Sigmoid colon (tissue), 6 donors: ENCODE measurements at regions not wholly inside any gene's neighbourhood (a gene's known extent, or its start where the extent isn't known, plus 50 kb on each side); places are given as distances from the start of the nearest gene placed in this dataset.

Experiments
- DNase-seq: peaks from one replicate; pipeline ENCODE4 v3.0.0-alpha.2; 2019
- H3K27ac ChIP-seq, 4 donors: fragments of 200-600 bp; sonication (generic); one replicate each; pipeline ENCODE4 v1.5.1; 2016 to 2019; ENCODE audit warnings: mild to moderate bottlenecking in 1 of 4
- H3K27me3 ChIP-seq, 3 donors: fragments of 200-600 bp; sonication (generic); one replicate each; pipeline ENCODE4 v1.5.1; 2019; ENCODE audit warnings: mild to moderate bottlenecking in 1 of 3
- H3K36me3 ChIP-seq, 4 donors: fragments of 200-600 bp; sonication (generic); one replicate each; pipeline ENCODE4 v1.5.1; 2016 to 2019
- H3K4me1 ChIP-seq, 4 donors: fragments of 200-600 bp; sonication (generic); one replicate each; pipeline ENCODE4 v1.5.1; 2017 to 2019
- H3K4me3 ChIP-seq, 4 donors: fragments of 200-600 bp; sonication (generic); one replicate each; pipeline ENCODE4 v1.5.1; 2017 to 2019; ENCODE audit warnings: mild to moderate bottlenecking in 2 of 4, moderate library complexity in 1 of 4
- H3K9me3 ChIP-seq, 4 donors: fragments of 200-600 bp in 3 of 4; sonication (generic) in 3 of 4; one replicate each; pipeline versions ENCODE4 v1.5.1 to v1.6.1; 2013 to 2019
- CTCF ChIP-seq, 4 experiments: fragments of 450-650 bp in 3 of 4; fragments of 200-600 bp in 1 of 4; IDR thresholded peaks; one replicate each; pipeline ENCODE4 v1.5.1; 2016 to 2019; ENCODE audit warnings: antibody characterized with exemption in 4 of 4, mild to moderate bottlenecking in 3 of 4, moderate library complexity in 2 of 4
- EP300 ChIP-seq, 4 donors: sonication (generic); formaldehyde crosslinking; IDR thresholded peaks; one replicate each; pipeline ENCODE4 v1.6.1; 2017; ENCODE audit warnings: antibody characterized with exemption in 4 of 4
- POLR2A ChIP-seq, 2 donors: fragments of 450-650 bp; IDR thresholded peaks; one replicate each; pipeline ENCODE4 v1.6.1; 2016; ENCODE audit warnings: antibody characterized with exemption in 2 of 2, mild to moderate bottlenecking in 2 of 2, moderate library complexity in 2 of 2
- POLR2AphosphoS5 ChIP-seq, 4 donors: sonication (generic); formaldehyde crosslinking; IDR thresholded peaks; one replicate each; pipeline ENCODE4 v1.6.1; 2017; ENCODE audit warnings: antibody characterized with exemption in 4 of 4
- WGBS, 2 donors: extraction: QIAGEN DNeasy Blood & Tissue Kit; methylation state at CpG; one replicate each; pipeline ENCODE4 v1.1.7; 2013; 5-methylcytosine and 5-hydroxymethylcytosine counted together
- intact Hi-C: fragments of 100-400 bp; cut with DNase I; formaldehyde crosslinking; loops from one replicate; pipeline ENCODE4 v1.15.1; 2023
- donor health status: healthy with polysubstance abuse.
- donor health status: healthy.

GRCh38 chr12:75666939-75667334, 155.5 kb upstream of the KRR1 start:
- no peak overlapping the region for H3K27ac ChIP-seq
- no peak for DNase-seq
- H3K27me3 ChIP-seq = no peaks in the 10 kb centered on the region
- intact Hi-C loops = no loop called here
- H3K4me1 ChIP-seq = no peaks in the 10 kb centered on the region
- H3K9me3 ChIP-seq = no peaks in the 10 kb centered on the region
- no peaks in the 10 kb centered on the region for H3K36me3 ChIP-seq
- TF ChIP-seq POLR2A (IDR thresholded peaks at IDR 0.05) (no peak), POLR2AphosphoS5 (IDR thresholded peaks at IDR 0.05) (no peak), EP300 (IDR thresholded peaks at IDR 0.05) (no peak), CTCF (IDR thresholded peaks at IDR 0.05) (no peak)
- no peak overlapping the region for H3K4me3 ChIP-seq
- 11 to 50% methylated on average over 2 of the region's 2 CpGs for WGBS, 2 donors

- DNase-seq = no peak
- TF ChIP-seq POLR2A (IDR thresholded peaks at IDR 0.05) = no peak
- TF ChIP-seq CTCF (IDR thresholded peaks at IDR 0.05) = no peak
- no peak for TF ChIP-seq POLR2AphosphoS5 (IDR thresholded peaks at IDR 0.05)
- no peak for TF ChIP-seq EP300 (IDR thresholded peaks at IDR 0.05)
- WGBS, 2 donors = 12 to 63% methylated on average over 5 of the region's 5 CpGs
- intact Hi-C loops = no loop called here
- H3K9me3 ChIP-seq = no peaks in the 10 kb centered on the region
- H3K4me1 ChIP-seq = no peaks in the 10 kb centered on the region
- H3K36me3 ChIP-seq = no peaks in the 10 kb centered on the region
- H3K27me3 ChIP-seq = no peaks in the 10 kb centered on the region
- no peak overlapping the region for H3K4me3 ChIP-seq
- no peak overlapping the region for H3K27ac ChIP-seq
Measured at GRCh38 chr12:75666126-75666938, 154.9 kb upstream of the KRR1 start.

- H3K27me3 ChIP-seq = no peaks in the 10 kb centered on the region
- no peak for DNase-seq
- TF ChIP-seq EP300 (IDR thresholded peaks at IDR 0.05) (no peak), CTCF (IDR thresholded peaks at IDR 0.05) (no peak), POLR2AphosphoS5 (IDR thresholded peaks at IDR 0.05) (no peak), POLR2A (IDR thresholded peaks at IDR 0.05) (no peak)
- H3K27ac ChIP-seq = no peak overlapping the region
- 86% methylated on average over 2 of the region's 2 CpGs for WGBS, 2 donors
- H3K36me3 ChIP-seq = no peaks in the 10 kb centered on the region
- no peaks in the 10 kb centered on the region for H3K4me1 ChIP-seq
- H3K4me3 ChIP-seq = no peak overlapping the region
- no peaks in the 10 kb centered on the region for H3K9me3 ChIP-seq
- intact Hi-C loops = no loop called here
Measured at GRCh38 chr12:75665216-75665615, 153.8 kb upstream of the KRR1 start.

GRCh38 chr12:75662511-75663159, 151.2 kb upstream of the KRR1 start:
- Histone ChIP-seq H3K27ac (no peak overlapping the region), H3K27me3 (no peaks in the 10 kb centered on the region), H3K9me3 (no peaks in the 10 kb centered on the region), H3K4me1 (no peaks in the 10 kb centered on the region), H3K4me3 (no peak overlapping the region), H3K36me3 (no peaks in the 10 kb centered on the region)
- no peak for DNase-seq
- WGBS, 2 donors = 73 to 80% methylated on average over 2 of the region's 2 CpGs
- TF ChIP-seq POLR2A (IDR thresholded peaks at IDR 0.05) = no peak
- TF ChIP-seq POLR2AphosphoS5 (IDR thresholded peaks at IDR 0.05) = no peak
- TF ChIP-seq CTCF (IDR thresholded peaks at IDR 0.05) = no peak
- intact Hi-C loops = no loop called here
